Testis (tissue), 2 donors: ENCODE measurements at regions not wholly inside any gene's neighbourhood (a gene's known extent, or its start where the extent isn't known, plus 50 kb on each side); places are given as distances from the start of the nearest gene placed in this dataset.

Source experiments
- POLR2A ChIP-seq: fragments of 450-650 bp; IDR thresholded peaks from one replicate; pipeline ENCODE4 v1.6.1; 2017; ENCODE audit warnings: antibody characterized with exemption, mild to moderate bottlenecking, moderate library complexity
- TF ChIP-seq, protein P1 (sequence below), 3 experiments: fragments of 450-650 bp in 2 of 3; fragments of 200-600 bp in 1 of 3; sonication (generic) in 1 of 3; IDR thresholded peaks; one replicate each; pipeline ENCODE4 v1.5.1; 2016 to 2019; ENCODE audit warnings: antibody characterized with exemption in 3 of 3, mild to moderate bottlenecking in 2 of 3, moderate library complexity in 1 of 3

DNA sequence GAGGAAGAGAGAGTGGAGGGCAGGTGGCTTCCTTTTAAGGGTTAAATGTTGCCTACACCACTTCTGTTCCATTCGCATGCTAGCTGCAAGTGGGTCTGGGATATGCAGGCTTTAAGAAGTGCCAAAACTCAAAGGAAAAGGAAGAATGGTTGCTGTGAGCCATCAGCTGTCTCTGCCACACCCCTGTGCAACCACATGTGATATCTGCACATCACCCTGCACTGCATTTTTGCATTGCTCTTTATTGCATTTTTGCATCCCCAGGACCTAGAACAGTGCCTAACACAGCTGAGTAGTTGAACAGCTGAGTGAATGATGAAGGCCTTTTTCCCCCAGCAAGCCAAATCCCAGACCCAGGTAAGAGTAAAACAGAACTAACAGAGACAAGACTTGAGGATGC, 136.1 kb downstream of the ZIC5 start:
- TF ChIP-seq, protein P1, sequence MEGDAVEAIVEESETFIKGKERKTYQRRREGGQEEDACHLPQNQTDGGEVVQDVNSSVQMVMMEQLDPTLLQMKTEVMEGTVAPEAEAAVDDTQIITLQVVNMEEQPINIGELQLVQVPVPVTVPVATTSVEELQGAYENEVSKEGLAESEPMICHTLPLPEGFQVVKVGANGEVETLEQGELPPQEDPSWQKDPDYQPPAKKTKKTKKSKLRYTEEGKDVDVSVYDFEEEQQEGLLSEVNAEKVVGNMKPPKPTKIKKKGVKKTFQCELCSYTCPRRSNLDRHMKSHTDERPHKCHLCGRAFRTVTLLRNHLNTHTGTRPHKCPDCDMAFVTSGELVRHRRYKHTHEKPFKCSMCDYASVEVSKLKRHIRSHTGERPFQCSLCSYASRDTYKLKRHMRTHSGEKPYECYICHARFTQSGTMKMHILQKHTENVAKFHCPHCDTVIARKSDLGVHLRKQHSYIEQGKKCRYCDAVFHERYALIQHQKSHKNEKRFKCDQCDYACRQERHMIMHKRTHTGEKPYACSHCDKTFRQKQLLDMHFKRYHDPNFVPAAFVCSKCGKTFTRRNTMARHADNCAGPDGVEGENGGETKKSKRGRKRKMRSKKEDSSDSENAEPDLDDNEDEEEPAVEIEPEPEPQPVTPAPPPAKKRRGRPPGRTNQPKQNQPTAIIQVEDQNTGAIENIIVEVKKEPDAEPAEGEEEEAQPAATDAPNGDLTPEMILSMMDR (IDR thresholded peaks at IDR 0.05): no peak
- no peak for TF ChIP-seq POLR2A
